Right cardiac atrium (tissue), 5 donors: ENCODE measurements at regions not wholly inside any gene's neighbourhood (a gene's known extent, or its start where the extent isn't known, plus 50 kb on each side); places are given as distances from the start of the nearest gene placed in this dataset.

ENCODE experiments used
- ATAC-seq, 2 donors: fragments of 200-7000 bp; cut with Tn5 transposase; one replicate each; pipeline versions ENCODE4 v1.8.0 to v1.9.1; 2020; ENCODE audit warnings: moderate library complexity in 2 of 2, mild to moderate bottlenecking in 1 of 2
- DNase-seq, 3 donors: peaks; one replicate each; pipeline ENCODE4 v3.0.0-alpha.2; 2020
- H3K27ac ChIP-seq: one replicate; pipeline ENCODE4 v1.5.1; 2013; ENCODE audit warnings: mild to moderate bottlenecking, low read length, control low read depth, moderate library complexity
- H3K27me3 ChIP-seq: one replicate; pipeline ENCODE4 v1.6.1; 2013; ENCODE audit not compliant: control insufficient read depth, insufficient read depth
- H3K4me1 ChIP-seq: one replicate; pipeline ENCODE4 v1.6.1; 2013; ENCODE audit warnings: low read length; ENCODE audit not compliant: control insufficient read depth, insufficient read depth
- H3K4me3 ChIP-seq: one replicate; pipeline ENCODE4 v1.5.1; 2013; ENCODE audit warnings: low read length, control low read depth
- H3K9me3 ChIP-seq: one replicate; pipeline ENCODE4 v1.6.1; 2013; ENCODE audit warnings: low read length; ENCODE audit not compliant: control insufficient read depth
- WGBS: extraction: QIAGEN DNeasy Blood & Tissue Kit; methylation state at CpG from one replicate; pipeline ENCODE4 v1.1.7; 2013; 5-methylcytosine and 5-hydroxymethylcytosine counted together
- intact Hi-C, 4 donors: fragments of 100-400 bp; cut with DNase I; formaldehyde crosslinking; loops; one replicate each; pipeline versions ENCODE4 v1.11.0 to v1.14.0; 2022 to 2023
- donor health status: healthy with polysubstance abuse.
- donor health status: DM: no; HTN: yes; CAD: no.
- donor health status: DM: no; HTN: no; CAD: no.
- donor health status: DM: no; HTN: yes; CAD: no; lungs with severe emphysema.
- donor health status: DM: yes; HTN: yes; CAD: no.

GRCh38 chr12:46436747-46437146 lies 64.2 kb upstream of the SLC38A2 start:
- Histone ChIP-seq H3K4me1 (peaks cover 2% of the 10 kb centered on the region), H3K27ac (no peak overlapping the region), H3K9me3 (no peaks in the 10 kb centered on the region), H3K4me3 (no peak overlapping the region), H3K27me3 (no peaks in the 10 kb centered on the region)
- 54% methylated on average over 3 of the region's 3 CpGs for WGBS
- intact Hi-C loops = no loop called here
- no peak for ATAC-seq
- DNase-seq = no peak

GRCh38 chr12:46435625-46436024 lies 63.1 kb upstream of the SLC38A2 start:
- no peaks in the 10 kb centered on the region for H3K27me3 ChIP-seq

GRCh38 chr12:46435029-46435428 lies 62.5 kb upstream of the SLC38A2 start:
- ATAC-seq (no peak), DNase-seq (no peak)
- H3K4me1 ChIP-seq = peaks cover 2% of the 10 kb centered on the region
- no peak overlapping the region for H3K27ac ChIP-seq
- H3K4me3 ChIP-seq = no peak overlapping the region
- H3K9me3 ChIP-seq = no peaks in the 10 kb centered on the region
- H3K27me3 ChIP-seq = no peaks in the 10 kb centered on the region
- intact Hi-C loops = no loop called here

More at GRCh38 chr12:46435625-46436024, 63.1 kb upstream of the SLC38A2 start:
- DNase-seq = no peak
- H3K4me1 ChIP-seq = peaks cover 2% of the 10 kb centered on the region
- H3K4me3 ChIP-seq = no peak overlapping the region
- no peak overlapping the region for H3K27ac ChIP-seq
- intact Hi-C loops = no loop called here
- ATAC-seq = no peak
- H3K9me3 ChIP-seq = no peaks in the 10 kb centered on the region

DNA sequence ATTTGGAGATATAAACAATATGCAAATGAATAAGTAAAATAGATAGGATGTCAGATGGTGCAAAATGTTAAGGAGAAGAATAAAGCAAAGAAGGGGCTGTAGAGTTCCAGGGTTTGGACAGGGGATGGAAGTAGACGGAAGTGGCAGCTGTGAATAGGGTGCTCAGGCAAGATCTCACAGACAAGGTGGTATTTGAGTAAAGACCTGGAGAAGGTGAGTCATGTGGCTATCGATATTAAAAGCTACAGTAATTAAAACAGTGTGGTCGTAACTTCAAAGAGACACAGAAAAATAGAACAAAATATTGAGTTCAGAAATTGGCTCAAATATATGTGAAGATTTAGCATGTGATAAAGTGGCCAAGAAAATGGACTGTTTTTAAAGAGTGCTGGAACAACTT lies 61.3 kb upstream of the SLC38A2 start:
- intact Hi-C loops = no loop called here
- Histone ChIP-seq H3K27ac (no peak overlapping the region), H3K27me3 (no peaks in the 10 kb centered on the region), H3K4me3 (no peak overlapping the region), H3K9me3 (no peaks in the 10 kb centered on the region), H3K4me1 (no peaks in the 10 kb centered on the region)
- WGBS = 96% methylated on average over 3 of the region's 3 CpGs
- ATAC-seq (no peak), DNase-seq (no peak)

- WGBS = 64% methylated on average over 6 of the region's 6 CpGs
- no peaks in the 10 kb centered on the region for H3K9me3 ChIP-seq
- intact Hi-C loops = no loop called here
- ATAC-seq (no peak), DNase-seq (no peak)
- H3K4me3 ChIP-seq = no peak overlapping the region
- H3K27me3 ChIP-seq = no peaks in the 10 kb centered on the region
- no peaks in the 10 kb centered on the region for H3K4me1 ChIP-seq
- H3K27ac ChIP-seq = no peak overlapping the region
Observed at GRCh38 chr12:46432325-46432724, 59.8 kb upstream of the SLC38A2 start.

DNA sequence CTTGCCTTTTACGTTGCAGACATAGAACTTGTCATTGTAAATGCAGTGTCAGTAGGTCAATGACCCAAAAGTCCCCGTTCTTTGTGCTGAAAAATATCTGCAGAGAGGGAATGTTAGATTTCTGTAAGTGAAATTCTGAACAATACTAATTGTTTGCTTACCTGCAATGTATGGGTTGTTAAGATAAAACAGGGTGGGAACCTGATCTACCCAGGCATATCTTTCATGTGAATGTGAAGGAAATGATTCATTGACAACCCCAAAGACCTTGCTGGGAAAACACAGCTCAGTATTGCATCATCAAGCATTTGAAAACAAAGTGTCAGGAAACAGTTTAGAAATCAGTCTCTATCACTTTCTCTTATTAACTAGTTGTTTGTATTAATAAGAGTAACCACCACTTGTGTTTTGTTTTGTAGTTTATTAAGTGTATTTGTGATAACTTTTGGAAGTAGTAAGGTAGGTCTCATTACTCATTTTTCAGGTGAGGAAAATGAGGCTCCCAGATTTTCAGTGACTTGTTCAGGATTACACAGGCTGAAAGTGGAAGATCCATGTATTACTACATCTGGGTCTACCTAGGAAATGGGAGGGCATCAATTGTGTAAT lies 57.9 kb upstream of the SLC38A2 start:
- DNase-seq (no peak), ATAC-seq (peak; percentile 77 to 92)
- Histone ChIP-seq H3K4me1 (no peaks in the 10 kb centered on the region), H3K27ac (no peak overlapping the region), H3K9me3 (no peaks in the 10 kb centered on the region), H3K27me3 (no peaks in the 10 kb centered on the region), H3K4me3 (no peak overlapping the region)
- 51% methylated on average over 2 of the region's 2 CpGs for WGBS
- intact Hi-C loops = no loop called here
